Naive thymus-derived CD8-positive, alpha-beta T cell (primary cell): ENCODE measurements at regions not wholly inside any gene's neighbourhood (a gene's known extent, or its start where the extent isn't known, plus 50 kb on each side); places are given as distances from the start of the nearest gene placed in this dataset.
A peak's percentile ranks its signal among the peaks of the same experiment; 100 is the strongest.

Source experiments
- ATAC-seq, 2 donors: fragments of 150-1000 bp; cut with Tn5 transposase in 1 of 2; sonication (Bioruptor Pico), chemical (Tn5 transposase) in 1 of 2; 1 replicate in 1 of 2; 2 replicates in 1 of 2; pipeline ENCODE4 v1.10.0; 2021; ENCODE audit warnings: mild to moderate bottlenecking in 2 of 2, moderate library complexity in 2 of 2
- POLR2A ChIA-PET: fragments of 350-600 bp; sonication (Branson Sonifier 250); formaldehyde crosslinking; loops from one replicate; lab custom pipeline; 2021; ENCODE audit warnings: antibody characterized with exemption; lab: Charles Lee
- DNase-seq, 10 donors: peaks; one replicate each; pipeline versions ENCODE4 v3.0.0 to v3.0.0-alpha.2; 2020 to 2022
- H3K27ac Mint-ChIP-seq, 10 donors: one replicate each; pipeline ENCODE4 v1.8.0; 2020 to 2022; ENCODE audit warnings: mild to moderate bottlenecking in 10 of 10, mixed read lengths in 10 of 10, moderate library complexity in 4 of 10, inconsistent platforms in 1 of 10
- H3K27me3 Mint-ChIP-seq, 5 donors: one replicate each; pipeline ENCODE4 v1.8.0; 2021 to 2022; ENCODE audit warnings: mixed read lengths in 5 of 5
- H3K36me3 Mint-ChIP-seq, 3 donors: one replicate each; pipeline ENCODE4 v1.8.0; 2020 to 2022; ENCODE audit warnings: mixed read lengths in 3 of 3, mild to moderate bottlenecking in 2 of 3, inconsistent platforms in 1 of 3
- H3K4me1 Mint-ChIP-seq, 4 donors: one replicate each; pipeline ENCODE4 v1.8.0; 2021 to 2022; ENCODE audit warnings: mixed read lengths in 4 of 4
- H3K4me3 Mint-ChIP-seq, 10 donors: one replicate each; pipeline ENCODE4 v1.8.0; 2020 to 2022; ENCODE audit warnings: mild to moderate bottlenecking in 10 of 10, mixed read lengths in 10 of 10, moderate library complexity in 6 of 10, inconsistent platforms in 1 of 10
- H3K9me3 Mint-ChIP-seq, 9 donors: one replicate each; pipeline ENCODE4 v1.8.0; 2020 to 2022; ENCODE audit warnings: mixed read lengths in 9 of 9, mild to moderate bottlenecking in 3 of 9, inconsistent platforms in 1 of 9, moderate library complexity in 1 of 9

DNA sequence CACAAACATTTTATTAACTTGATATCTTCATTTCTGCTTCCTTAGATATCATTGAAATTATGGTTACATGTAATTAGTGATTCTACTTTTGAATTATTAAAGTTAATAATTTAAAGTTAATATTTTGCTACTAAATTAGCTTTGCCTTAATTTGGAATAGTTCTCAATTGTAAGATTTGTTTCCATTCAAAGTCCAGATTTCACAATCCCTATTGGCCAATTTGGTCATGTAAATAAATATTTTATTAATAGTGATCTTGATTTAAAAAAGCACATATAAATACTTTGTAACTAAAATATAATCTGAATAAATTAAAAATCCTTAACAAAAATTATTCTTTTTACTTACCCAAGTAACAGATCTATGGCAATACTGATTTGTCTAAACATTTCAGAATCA lies 1558.6 kb downstream of the NCAM2 start:
- Mint-ChIP-seq H3K36me3 (no peaks in the 10 kb centered on the region), H3K27ac (no peak overlapping the region), H3K27me3 (no peaks in the 10 kb centered on the region), H3K4me3 (no peak overlapping the region), H3K4me1 (no peaks in the 10 kb centered on the region), H3K9me3 (peaks cover 0 to 20% (median 0%) of the 10 kb centered on the region in 9 donors)
- POLR2A ChIA-PET, result no interaction called here
- DNase-seq, result no peak
- no peak for ATAC-seq

DNA sequence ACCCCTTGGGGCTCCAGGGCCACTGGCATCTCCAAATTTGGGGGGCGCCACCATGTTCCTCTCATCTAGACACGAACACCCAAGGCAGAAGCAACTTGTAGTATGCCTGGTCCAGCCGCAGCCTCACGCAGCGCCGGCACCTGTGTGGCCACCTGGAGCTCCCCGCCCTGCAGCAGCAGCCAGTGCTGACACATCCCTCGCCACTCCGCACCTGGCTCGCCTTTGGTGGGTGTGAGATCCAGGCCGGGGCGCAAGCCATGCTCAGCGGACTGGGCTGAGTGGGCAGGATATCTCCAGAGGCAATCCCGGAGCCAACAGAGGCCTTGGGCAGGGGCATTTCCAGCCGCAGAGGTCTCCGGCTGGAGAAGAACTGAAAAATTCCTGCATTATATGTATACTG lies 1563.7 kb downstream of the NCAM2 start:
- no peak for ATAC-seq
- no peak for DNase-seq
- no peaks in the 10 kb centered on the region for H3K27me3 Mint-ChIP-seq
- H3K27ac Mint-ChIP-seq, result no peak overlapping the region
- no peaks in the 10 kb centered on the region for H3K4me1 Mint-ChIP-seq
- POLR2A ChIA-PET, result no interaction called here
- no peak overlapping the region for H3K4me3 Mint-ChIP-seq
- H3K36me3 Mint-ChIP-seq, result no peaks in the 10 kb centered on the region
- peaks cover 0 to 20% (median 0%) of the 10 kb centered on the region in 9 donors for H3K9me3 Mint-ChIP-seq

DNA sequence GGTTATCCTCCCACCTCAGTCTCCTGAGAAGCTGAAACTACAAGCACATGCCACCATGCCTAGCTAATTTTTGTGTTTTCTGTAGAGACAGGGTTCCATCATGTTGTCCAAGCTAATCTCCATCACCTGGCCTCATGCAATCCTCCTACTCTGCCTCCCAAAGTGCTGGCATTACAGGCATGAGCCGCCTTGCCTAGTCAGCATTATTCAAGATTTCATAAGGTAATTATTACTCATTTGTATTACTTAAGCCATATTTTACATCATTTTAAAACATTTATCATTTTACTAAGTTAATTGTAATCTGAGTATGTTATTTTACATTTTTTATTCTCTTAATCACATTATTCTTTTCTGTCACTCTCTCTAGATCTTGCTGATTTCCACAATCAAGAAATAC lies 1575.6 kb downstream of the NCAM2 start:
- Mint-ChIP-seq H3K4me1 (peaks cover 0 to 2% (median 1%) of the 10 kb centered on the region in 4 donors), H3K27ac (no peak overlapping the region), H3K9me3 (no peaks in the 10 kb centered on the region), H3K4me3 (no peak overlapping the region), H3K27me3 (no peaks in the 10 kb centered on the region), H3K36me3 (no peaks in the 10 kb centered on the region)
- POLR2A ChIA-PET, result no interaction called here
- ATAC-seq, result no peak
- no peak for DNase-seq

DNA sequence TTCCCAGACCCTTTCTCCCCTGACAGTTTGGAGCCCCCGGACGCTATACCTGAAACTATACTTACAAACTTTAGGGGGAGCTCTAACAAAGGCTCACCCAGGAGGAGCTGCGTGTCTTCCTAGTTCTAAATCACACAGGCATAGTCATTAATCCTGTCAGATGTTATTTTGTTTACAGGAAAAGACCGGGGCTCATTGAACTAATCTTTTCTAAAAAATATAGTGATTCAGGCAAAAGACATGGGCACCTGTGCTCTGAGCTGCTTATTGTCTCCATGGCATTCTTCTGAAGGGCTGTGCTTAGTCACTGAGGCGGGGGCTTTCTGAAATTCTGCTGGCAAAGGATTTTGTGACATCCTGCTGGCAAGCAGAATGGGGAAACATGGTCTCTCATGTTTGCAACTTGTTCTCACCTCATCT lies 1577.0 kb downstream of the NCAM2 start:
- ATAC-seq (peak in 1 of 2 donors; percentile 48), DNase-seq (peak in 3 of 10 donors; percentile 0 to 24 (median 11))
- H3K9me3 Mint-ChIP-seq, result no peaks in the 10 kb centered on the region
- peaks cover 0 to 2% (median 1%) of the 10 kb centered on the region in 4 donors for H3K4me1 Mint-ChIP-seq
- peak overlapping the region in 1 of 10 donors; percentile 61 for H3K4me3 Mint-ChIP-seq
- no peaks in the 10 kb centered on the region for H3K36me3 Mint-ChIP-seq
- POLR2A ChIA-PET, result no interaction called here
- H3K27me3 Mint-ChIP-seq, result no peaks in the 10 kb centered on the region
- H3K27ac Mint-ChIP-seq, result no peak overlapping the region

DNA sequence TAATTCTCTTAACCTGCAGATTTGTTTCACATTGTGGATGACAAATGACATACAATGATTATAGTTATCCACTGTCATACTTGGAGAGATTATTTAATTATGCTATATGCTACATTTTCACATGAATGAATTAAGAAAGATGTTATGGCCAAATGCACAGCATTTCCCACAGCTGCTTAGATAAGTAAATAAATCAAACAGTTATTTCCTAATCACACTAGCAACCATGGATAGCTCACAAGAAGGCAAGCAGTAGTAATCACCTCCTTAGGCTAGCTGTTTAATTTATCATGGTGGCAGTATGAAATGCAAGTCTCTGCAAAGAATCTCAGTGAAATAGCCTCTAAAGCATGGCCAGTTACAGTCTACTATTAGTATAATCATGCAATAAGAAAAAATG lies 1581.5 kb downstream of the NCAM2 start:
- Mint-ChIP-seq H3K27me3 (no peaks in the 10 kb centered on the region), H3K4me1 (peaks cover 0 to 2% (median 1%) of the 10 kb centered on the region in 4 donors), H3K36me3 (no peaks in the 10 kb centered on the region), H3K4me3 (no peak overlapping the region), H3K9me3 (peaks cover 0 to 11% (median 0%) of the 10 kb centered on the region in 9 donors), H3K27ac (no peak overlapping the region)
- ATAC-seq (no peak), DNase-seq (no peak)
- POLR2A ChIA-PET, result no interaction called here

DNA sequence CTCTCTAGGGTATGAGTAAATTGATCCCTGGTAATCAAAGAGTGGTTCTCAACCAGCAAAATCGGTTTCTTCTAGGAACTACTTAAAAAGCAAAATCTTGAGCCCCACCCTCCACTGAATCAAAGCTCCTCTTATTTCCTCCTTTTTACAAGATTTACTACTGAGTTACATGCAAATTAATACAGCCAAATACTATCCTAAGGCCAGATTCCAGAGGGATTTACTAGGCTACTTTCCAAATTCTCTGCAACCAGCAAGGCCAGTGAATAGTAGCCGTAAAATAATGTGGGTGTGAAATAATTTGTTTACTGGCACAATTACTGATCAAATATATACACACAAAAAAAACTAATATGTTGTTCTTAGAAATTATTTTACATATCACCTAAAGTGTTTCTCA lies 1583.8 kb downstream of the NCAM2 start:
- H3K4me1 Mint-ChIP-seq, result no peaks in the 10 kb centered on the region
- peaks cover 0 to 14% (median 0%) of the 10 kb centered on the region in 9 donors for H3K9me3 Mint-ChIP-seq
- ATAC-seq (no peak), DNase-seq (no peak)
- no peaks in the 10 kb centered on the region for H3K27me3 Mint-ChIP-seq
- H3K4me3 Mint-ChIP-seq, result no peak overlapping the region
- H3K27ac Mint-ChIP-seq, result no peak overlapping the region
- POLR2A ChIA-PET, result no interaction called here
- no peaks in the 10 kb centered on the region for H3K36me3 Mint-ChIP-seq

DNA sequence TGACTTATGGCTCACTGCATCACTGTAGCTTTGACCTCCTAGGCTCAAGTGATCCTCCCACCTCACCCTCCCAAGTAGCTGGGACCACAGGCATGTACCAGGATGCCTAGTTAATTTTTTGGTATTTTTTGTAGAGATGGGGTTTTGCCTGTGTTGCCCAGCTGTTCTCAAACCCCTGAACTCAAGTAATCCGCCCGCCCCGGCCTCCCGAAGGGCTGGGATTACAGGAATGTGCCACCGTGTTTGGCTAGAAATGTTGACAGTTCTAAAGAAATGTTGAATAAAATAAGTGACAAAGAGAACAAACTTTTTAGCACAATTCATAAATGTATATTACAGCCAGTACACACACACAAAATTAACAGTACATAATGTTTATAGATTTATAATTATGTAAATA lies 1586.1 kb downstream of the NCAM2 start:
- Mint-ChIP-seq H3K4me1 (no peaks in the 10 kb centered on the region), H3K27ac (no peak overlapping the region), H3K4me3 (no peak overlapping the region), H3K36me3 (no peaks in the 10 kb centered on the region), H3K27me3 (no peaks in the 10 kb centered on the region), H3K9me3 (peaks cover 0 to 14% (median 0%) of the 10 kb centered on the region in 9 donors)
- ATAC-seq (no peak), DNase-seq (no peak)
- POLR2A ChIA-PET, result no interaction called here

DNA sequence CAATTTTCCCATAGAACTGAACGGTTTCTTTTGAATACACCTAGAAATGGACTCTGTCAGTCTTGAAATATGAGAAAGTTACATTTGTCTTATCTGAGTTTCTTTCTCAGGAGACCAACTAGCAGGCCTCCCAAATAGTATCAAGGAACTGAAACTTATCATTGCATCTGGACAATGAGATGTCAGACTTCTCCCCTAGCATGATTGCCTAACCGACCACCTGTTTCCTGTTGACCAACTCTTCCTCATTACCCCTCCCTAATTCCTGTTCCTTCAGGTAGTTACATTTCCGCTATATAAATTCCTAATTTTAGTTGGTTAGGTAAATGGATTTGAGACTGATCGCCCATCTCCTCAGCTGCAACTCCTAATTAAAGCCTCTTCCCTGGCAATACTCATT lies 1587.3 kb downstream of the NCAM2 start:
- no peak for DNase-seq
- Mint-ChIP-seq H3K27ac (no peak overlapping the region), H3K27me3 (no peaks in the 10 kb centered on the region), H3K4me3 (no peak overlapping the region), H3K4me1 (no peaks in the 10 kb centered on the region), H3K36me3 (no peaks in the 10 kb centered on the region), H3K9me3 (peaks cover 0 to 13% (median 0%) of the 10 kb centered on the region in 9 donors)
- no peak for ATAC-seq
- POLR2A ChIA-PET, result no interaction called here

DNA sequence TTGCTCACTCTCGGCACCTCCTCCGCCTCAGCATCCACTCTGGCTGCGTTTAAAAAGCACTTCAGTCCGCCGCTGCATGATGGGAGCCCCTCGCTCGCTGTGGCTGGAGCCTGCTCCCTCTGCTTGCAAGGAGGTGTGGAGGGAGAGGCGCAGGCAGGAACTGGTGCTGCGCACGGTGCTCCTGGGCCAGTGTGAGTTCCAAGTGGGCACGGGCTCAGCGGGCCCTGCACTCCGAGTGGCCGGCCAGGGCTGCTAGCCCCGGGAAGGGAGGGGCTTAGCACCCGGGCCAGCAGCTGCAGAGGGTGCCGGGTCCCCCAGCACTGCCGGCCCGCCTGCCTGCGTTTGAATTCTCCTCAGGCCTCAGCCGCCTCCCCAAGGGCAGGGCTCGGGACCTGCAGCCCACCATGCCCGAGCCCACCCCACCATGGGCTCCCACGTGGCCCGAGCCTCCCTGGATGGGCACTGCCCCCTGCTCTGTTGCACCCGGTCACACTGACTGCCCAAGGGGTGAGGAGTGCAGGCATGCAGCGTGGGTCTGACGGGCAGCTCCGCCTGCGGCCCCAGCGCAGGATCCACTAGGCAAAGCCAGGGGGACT lies 1599.5 kb downstream of the NCAM2 start:
- no peak overlapping the region for H3K27ac Mint-ChIP-seq
- no peaks in the 10 kb centered on the region for H3K36me3 Mint-ChIP-seq
- POLR2A ChIA-PET, result no interaction called here
- H3K4me3 Mint-ChIP-seq, result no peak overlapping the region
- H3K27me3 Mint-ChIP-seq, result no peaks in the 10 kb centered on the region
- ATAC-seq (no peak), DNase-seq (no peak)
- peaks cover 0 to 13% (median 0%) of the 10 kb centered on the region in 9 donors for H3K9me3 Mint-ChIP-seq
- no peaks in the 10 kb centered on the region for H3K4me1 Mint-ChIP-seq

DNA sequence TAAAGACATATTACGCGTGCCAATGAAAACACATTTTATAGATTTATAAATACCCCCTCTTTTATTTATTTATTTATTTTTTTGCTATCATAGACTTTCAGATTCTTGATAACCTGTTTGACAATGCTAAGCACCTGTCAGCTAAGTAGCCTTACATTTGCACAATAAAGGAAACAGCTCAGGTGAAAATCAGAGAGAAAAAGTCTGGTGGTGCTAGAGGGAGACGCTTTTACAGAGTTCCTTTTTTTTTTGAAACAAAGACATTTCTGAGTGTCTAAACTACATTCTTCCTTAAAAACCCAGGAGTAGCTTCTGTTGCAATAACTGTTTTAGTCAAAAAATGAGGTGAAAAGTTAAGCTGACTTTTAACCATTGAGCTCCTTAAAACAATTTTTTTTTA lies 1611.6 kb downstream of the NCAM2 start:
- Mint-ChIP-seq H3K4me1 (no peaks in the 10 kb centered on the region), H3K27ac (no peak overlapping the region), H3K4me3 (no peak overlapping the region), H3K9me3 (peaks cover 0 to 3% (median 0%) of the 10 kb centered on the region in 9 donors), H3K36me3 (no peaks in the 10 kb centered on the region), H3K27me3 (peaks cover 0 to 3% (median 0%) of the 10 kb centered on the region in 5 donors)
- POLR2A ChIA-PET, result no interaction called here
- DNase-seq, result no peak
- no peak for ATAC-seq

DNA sequence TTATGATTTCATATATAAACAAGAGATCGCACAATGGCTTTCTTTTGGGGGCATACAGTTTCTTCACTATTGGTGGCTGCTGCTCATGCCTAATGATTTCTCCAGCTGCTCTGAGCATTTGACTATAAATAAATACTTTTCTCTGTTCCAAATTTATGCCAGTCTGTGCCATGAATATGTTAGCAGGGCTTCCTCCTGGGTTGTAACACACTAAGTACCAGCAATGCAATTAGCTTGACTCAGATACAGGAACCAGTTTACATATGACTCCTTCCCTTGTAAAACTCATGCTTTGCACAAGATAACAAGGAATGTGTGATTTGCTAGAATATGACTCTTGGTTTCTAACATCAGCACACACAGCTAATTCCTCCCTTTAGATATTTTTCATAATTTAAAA lies 1629.7 kb downstream of the NCAM2 start:
- ATAC-seq (no peak), DNase-seq (no peak)
- Mint-ChIP-seq H3K36me3 (no peaks in the 10 kb centered on the region), H3K9me3 (peaks cover 0 to 3% (median 0%) of the 10 kb centered on the region in 9 donors), H3K27me3 (no peaks in the 10 kb centered on the region), H3K4me1 (no peaks in the 10 kb centered on the region), H3K4me3 (no peak overlapping the region), H3K27ac (no peak overlapping the region)
- POLR2A ChIA-PET, result no interaction called here

DNA sequence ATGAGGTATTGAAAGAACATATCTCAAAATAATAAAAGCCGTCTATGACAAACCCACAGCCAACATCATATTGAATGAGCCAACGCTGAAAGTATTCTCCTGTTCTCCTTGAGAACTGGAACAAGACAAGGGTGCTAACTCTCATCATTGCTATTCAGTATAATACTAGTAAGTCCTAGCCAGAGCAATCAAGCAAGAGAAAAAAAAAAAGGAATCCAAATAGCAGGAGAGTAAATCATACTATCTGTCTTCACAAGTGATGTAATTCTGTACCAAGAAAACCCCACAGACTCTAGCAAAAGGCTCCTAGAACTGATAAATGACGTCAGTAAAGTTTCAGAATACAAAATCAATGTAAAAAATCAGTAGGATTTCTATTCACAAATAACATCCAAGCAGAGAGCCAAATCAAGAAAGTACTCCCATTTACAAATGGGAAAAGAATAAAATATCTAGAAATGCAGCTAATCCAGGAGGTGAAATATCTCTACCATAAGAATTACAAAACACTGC lies 1632.8 kb downstream of the NCAM2 start:
- Mint-ChIP-seq H3K27me3 (no peaks in the 10 kb centered on the region), H3K27ac (no peak overlapping the region), H3K36me3 (no peaks in the 10 kb centered on the region), H3K9me3 (peaks cover 0 to 3% (median 0%) of the 10 kb centered on the region in 9 donors), H3K4me3 (no peak overlapping the region), H3K4me1 (no peaks in the 10 kb centered on the region)
- POLR2A ChIA-PET, result no interaction called here
- ATAC-seq (no peak), DNase-seq (no peak)

DNA sequence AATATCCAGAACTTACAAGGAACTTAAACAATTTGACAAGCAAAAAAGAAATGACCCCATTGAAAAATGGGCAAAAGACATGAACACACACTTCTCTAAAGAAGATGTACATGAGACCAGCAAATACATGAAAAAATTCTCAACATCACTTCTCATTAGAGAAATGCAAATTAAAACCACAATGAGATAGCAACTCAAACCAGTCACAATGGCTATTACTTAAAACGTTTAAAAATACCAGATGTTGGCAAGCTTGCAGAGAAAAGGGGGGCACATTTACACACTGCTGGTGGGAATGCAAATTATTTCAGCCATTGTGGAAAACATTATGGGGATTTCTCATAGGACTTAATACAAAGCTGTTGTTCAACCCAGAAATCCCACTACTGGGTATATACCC lies 1634.0 kb downstream of the NCAM2 start:
- no peak for DNase-seq
- Mint-ChIP-seq H3K9me3 (peaks cover 0 to 6% (median 0%) of the 10 kb centered on the region in 9 donors), H3K36me3 (no peaks in the 10 kb centered on the region), H3K4me3 (no peak overlapping the region), H3K27ac (no peak overlapping the region), H3K4me1 (no peaks in the 10 kb centered on the region), H3K27me3 (no peaks in the 10 kb centered on the region)
- ATAC-seq, result no peak
- POLR2A ChIA-PET, result no interaction called here

DNA sequence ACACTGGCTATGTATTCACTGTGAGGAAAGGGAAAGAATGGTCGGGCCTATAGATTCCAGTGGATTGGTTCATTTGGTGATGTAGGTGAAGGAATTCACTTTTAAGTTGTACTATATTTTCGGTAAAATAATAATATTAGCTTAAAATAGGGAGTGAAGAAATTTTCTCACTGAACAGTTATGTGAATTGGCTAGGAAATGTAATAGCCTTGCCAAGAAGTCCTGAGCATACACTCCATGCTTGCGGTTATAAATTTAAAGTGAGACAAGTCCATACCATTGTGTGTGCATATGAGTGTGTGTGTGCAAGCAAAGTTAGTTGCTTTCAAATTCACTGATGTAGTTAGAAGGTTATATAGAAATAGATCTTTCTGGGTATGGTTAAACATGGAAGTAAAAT lies 1651.0 kb downstream of the NCAM2 start:
- no peaks in the 10 kb centered on the region for H3K4me1 Mint-ChIP-seq
- H3K36me3 Mint-ChIP-seq, result no peaks in the 10 kb centered on the region
- H3K27me3 Mint-ChIP-seq, result no peaks in the 10 kb centered on the region
- peaks cover 0 to 6% (median 0%) of the 10 kb centered on the region in 9 donors for H3K9me3 Mint-ChIP-seq
- H3K4me3 Mint-ChIP-seq, result no peak overlapping the region
- DNase-seq (no peak), ATAC-seq (no peak)
- POLR2A ChIA-PET, result no interaction called here
- no peak overlapping the region for H3K27ac Mint-ChIP-seq
